NB4 (cell line): ENCODE measurements at regions not wholly inside any gene's neighbourhood (a gene's known extent, or its start where the extent isn't known, plus 50 kb on each side); places are given as distances from the start of the nearest gene placed in this dataset.

Source experiments
- POLR2A ChIP-seq: IDR thresholded peaks from 2 replicates; pipeline ENCODE4 v1.6.1; 2011; ENCODE audit warnings: mild to moderate bottlenecking; ENCODE audit not compliant: insufficient read length; ENCODE audit errors: extremely low read depth
- TF ChIP-seq, protein P1 (sequence below): IDR thresholded peaks from one replicate; pipeline ENCODE4 v1.5.1; 2012; ENCODE audit warnings: low read depth, low read length

DNA sequence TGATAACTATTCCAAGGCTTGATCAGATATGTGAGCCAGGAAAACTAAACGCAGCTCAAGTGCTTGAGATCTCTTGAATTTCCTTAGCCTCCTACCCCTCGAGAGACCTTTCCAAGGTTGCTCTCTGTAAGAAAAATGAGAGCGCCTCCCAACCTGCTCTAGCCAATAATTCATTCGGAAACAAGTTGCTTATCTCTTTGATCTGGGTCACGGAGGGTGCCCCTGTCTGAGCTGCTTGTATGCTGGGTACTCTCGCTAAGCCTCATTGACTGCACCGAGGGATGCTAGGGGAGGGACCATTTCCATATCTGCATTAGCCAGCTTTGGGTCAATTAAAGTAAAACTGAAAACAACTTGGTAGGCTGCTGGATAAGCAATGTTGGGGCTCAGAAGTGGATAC is 70.1 kb upstream of the SHISA6 start:
- TF ChIP-seq POLR2A, result no peak
- TF ChIP-seq, protein P1, sequence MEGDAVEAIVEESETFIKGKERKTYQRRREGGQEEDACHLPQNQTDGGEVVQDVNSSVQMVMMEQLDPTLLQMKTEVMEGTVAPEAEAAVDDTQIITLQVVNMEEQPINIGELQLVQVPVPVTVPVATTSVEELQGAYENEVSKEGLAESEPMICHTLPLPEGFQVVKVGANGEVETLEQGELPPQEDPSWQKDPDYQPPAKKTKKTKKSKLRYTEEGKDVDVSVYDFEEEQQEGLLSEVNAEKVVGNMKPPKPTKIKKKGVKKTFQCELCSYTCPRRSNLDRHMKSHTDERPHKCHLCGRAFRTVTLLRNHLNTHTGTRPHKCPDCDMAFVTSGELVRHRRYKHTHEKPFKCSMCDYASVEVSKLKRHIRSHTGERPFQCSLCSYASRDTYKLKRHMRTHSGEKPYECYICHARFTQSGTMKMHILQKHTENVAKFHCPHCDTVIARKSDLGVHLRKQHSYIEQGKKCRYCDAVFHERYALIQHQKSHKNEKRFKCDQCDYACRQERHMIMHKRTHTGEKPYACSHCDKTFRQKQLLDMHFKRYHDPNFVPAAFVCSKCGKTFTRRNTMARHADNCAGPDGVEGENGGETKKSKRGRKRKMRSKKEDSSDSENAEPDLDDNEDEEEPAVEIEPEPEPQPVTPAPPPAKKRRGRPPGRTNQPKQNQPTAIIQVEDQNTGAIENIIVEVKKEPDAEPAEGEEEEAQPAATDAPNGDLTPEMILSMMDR, result no peak
